ENCODE measurements at regions not wholly inside any gene's neighbourhood (a gene's known extent, or its start where the extent isn't known, plus 50 kb on each side); places are given as distances from the start of the nearest gene placed in this dataset.

GRCh38 chr9:85432599-85432998 is 309.2 kb downstream of the AGTPBP1 start:
- TF ChIP-seq, protein P1, sequence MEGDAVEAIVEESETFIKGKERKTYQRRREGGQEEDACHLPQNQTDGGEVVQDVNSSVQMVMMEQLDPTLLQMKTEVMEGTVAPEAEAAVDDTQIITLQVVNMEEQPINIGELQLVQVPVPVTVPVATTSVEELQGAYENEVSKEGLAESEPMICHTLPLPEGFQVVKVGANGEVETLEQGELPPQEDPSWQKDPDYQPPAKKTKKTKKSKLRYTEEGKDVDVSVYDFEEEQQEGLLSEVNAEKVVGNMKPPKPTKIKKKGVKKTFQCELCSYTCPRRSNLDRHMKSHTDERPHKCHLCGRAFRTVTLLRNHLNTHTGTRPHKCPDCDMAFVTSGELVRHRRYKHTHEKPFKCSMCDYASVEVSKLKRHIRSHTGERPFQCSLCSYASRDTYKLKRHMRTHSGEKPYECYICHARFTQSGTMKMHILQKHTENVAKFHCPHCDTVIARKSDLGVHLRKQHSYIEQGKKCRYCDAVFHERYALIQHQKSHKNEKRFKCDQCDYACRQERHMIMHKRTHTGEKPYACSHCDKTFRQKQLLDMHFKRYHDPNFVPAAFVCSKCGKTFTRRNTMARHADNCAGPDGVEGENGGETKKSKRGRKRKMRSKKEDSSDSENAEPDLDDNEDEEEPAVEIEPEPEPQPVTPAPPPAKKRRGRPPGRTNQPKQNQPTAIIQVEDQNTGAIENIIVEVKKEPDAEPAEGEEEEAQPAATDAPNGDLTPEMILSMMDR (conservative IDR thresholded peaks at IDR 0.05), result no peak
- TF ChIP-seq ZFX (IDR thresholded peaks at IDR 0.05), result no peak
